Neural progenitor cell (in vitro differentiated cells): ENCODE measurements at regions not wholly inside any gene's neighbourhood (a gene's known extent, or its start where the extent isn't known, plus 50 kb on each side); places are given as distances from the start of the nearest gene placed in this dataset.

Source experiments
- EZH2 ChIP-seq: fragments of 200-600 bp; sonication (generic); IDR thresholded peaks from 2 replicates; pipeline ENCODE4 v1.6.1; 2017; ENCODE audit warnings: antibody characterized with exemption, mild to moderate bottlenecking, moderate library complexity
- EZH2phosphoT487 ChIP-seq: fragments of 200-600 bp; sonication (generic); IDR thresholded peaks from 2 replicates; pipeline ENCODE4 v1.6.1; 2017; ENCODE audit warnings: antibody characterized with exemption
- TF ChIP-seq, protein P1 (sequence below): fragments of 200-600 bp; sonication (generic); IDR thresholded peaks from 2 replicates; pipeline ENCODE4 v1.5.1; 2017; ENCODE audit warnings: antibody characterized with exemption, mild to moderate bottlenecking

- TF ChIP-seq, protein P1, sequence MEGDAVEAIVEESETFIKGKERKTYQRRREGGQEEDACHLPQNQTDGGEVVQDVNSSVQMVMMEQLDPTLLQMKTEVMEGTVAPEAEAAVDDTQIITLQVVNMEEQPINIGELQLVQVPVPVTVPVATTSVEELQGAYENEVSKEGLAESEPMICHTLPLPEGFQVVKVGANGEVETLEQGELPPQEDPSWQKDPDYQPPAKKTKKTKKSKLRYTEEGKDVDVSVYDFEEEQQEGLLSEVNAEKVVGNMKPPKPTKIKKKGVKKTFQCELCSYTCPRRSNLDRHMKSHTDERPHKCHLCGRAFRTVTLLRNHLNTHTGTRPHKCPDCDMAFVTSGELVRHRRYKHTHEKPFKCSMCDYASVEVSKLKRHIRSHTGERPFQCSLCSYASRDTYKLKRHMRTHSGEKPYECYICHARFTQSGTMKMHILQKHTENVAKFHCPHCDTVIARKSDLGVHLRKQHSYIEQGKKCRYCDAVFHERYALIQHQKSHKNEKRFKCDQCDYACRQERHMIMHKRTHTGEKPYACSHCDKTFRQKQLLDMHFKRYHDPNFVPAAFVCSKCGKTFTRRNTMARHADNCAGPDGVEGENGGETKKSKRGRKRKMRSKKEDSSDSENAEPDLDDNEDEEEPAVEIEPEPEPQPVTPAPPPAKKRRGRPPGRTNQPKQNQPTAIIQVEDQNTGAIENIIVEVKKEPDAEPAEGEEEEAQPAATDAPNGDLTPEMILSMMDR = no peak
- TF ChIP-seq EZH2 (no peak), EZH2phosphoT487 (peak; percentile 90)
These were observed 395.7 kb downstream of the TMEM161B start for GRCh38 chr5:87872986-87873385.
